Dermis blood vessel endothelial cell (primary cell): ENCODE measurements at regions not wholly inside any gene's neighbourhood (a gene's known extent, or its start where the extent isn't known, plus 50 kb on each side); places are given as distances from the start of the nearest gene placed in this dataset.
"Not testable (repeated sequence)": the region's sequence is repeated elsewhere in the genome, so short reads cannot be mapped to it uniquely, and the experiment has no call there.

Source experiments
- DNase-seq: peaks from one replicate; pipeline ENCODE4 v3.0.0; 2010

DNA sequence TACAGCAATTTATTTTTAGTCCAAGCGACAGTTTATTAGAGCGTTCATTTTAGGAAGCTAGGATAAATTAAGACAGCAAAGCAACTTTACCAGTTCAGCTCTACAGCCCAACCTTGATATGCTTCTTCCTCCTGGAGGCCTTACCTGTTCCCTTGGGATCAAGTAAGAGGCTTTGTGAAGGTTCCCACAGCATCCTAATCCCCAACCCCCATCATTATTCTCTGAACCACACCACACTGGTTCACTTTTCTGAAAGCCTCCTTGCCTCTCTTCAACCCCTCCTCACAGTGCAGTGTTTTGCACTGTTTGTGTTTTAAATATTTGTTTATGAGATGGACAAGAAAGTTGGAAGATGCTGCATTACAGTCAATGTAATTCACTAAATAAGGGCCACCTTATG lies 126.3 kb upstream of the CXADR start:
- DNase-seq = no peak

DNA sequence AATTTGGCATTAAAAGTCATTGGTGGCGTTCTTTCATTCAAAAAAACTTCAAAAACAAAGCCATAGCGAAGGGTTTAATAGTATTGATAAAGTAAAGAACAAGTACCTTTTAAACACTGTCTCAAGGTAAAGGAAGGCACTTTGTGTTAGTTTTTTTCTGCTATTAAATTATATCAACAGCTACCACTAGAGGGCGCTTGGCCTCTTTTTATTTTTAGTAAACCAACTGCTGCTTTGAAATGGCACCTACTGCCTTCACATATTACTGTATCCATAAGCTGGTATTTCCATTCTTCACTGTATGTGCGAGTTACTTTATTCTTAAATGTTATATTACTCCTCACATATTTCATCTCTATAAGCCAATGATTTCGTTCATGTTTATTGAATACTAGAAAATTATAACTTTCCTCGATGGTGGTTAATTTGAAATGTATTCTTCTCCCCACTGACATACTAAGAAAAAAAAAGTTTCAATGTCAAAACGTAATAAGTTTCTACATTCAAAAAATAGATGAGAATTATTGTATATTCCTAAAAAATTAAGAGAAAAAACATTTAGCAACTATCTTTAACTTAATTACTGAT lies 125.7 kb upstream of the CXADR start:
- peak; percentile 81 for DNase-seq

DNA sequence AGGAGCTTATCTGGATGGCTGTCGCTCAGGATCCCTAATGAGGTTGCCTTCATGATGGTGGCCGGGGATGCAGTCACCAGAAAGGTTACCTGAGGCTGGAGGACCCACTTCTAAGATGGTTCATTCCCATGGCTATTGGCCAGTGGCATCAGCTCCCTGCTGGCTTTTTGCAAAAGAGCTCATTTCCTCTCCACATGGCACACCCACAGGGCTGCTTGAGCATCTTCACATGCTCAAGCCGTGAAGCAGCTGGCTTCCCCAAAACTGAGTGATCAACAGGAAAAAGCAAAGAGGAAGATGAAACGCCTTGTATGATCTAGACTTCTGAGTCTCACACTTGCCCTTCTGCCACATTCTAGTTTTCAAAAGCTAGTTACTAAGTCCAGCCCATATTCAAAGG lies 124.6 kb upstream of the CXADR start:
- no peak for DNase-seq

GRCh38 chr21:17389311-17389710 lies 123.5 kb upstream of the CXADR start:
- no peak for DNase-seq

DNA sequence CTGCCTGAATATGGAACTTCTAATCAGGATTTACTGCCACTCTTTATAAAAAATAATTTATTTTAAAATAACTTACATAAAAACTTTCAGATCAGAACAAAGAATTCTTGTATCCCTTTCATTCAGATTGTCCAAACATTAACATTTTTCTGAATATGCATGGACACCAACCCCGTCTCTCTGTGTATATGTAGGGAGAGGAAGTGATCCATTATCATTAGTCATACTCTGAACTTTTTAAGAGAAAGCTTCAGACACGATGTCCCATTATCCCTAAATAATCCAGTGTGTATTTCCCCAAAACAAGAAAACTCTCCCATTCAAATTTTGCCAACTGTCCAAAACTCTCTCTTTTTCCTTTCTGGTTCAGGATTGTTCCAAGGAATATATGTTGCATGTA lies 122.3 kb upstream of the CXADR start:
- peak; percentile 14 for DNase-seq

DNA sequence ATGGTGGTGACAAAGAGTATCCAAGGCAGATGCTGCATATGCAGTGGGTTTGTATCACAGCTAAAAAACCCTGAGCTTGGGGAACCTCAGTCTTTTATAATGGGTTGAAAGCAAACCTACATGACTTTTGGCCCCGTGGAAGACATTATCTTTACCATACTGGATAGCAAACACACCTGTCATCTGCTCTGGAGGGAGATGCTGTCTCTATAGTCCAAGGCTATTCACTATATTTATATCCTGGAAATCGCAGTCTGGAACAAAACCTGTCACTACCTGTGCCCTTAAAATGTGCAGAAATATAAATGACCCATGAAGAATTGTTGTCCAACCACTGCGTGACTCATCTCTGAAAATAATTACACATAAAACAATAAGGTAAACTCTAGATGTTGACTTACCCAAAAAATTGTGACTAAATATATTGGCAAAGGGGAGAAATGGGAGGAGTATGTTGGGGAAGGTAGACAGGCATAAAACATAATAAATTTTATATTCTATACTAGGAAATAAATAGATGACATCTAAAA lies 121.0 kb upstream of the CXADR start:
- DNase-seq = no peak

DNA sequence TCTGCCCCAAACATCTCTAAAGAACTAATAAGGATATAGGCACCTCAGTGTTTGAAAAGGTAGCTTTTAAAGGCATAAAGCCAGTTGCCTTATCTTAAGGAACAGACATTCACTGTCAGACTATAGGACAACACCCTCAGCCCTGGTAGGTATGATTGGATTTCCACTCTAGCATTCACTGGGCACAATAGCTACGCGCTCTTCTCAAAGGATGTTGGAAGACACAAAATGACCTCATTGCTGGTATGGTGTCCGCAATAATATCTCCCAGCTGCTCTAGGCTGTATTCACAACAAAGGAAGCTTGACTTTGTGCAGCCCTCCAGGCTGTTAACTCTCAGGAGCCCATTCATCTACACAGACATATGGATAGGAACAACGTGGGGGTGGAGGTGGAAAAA lies 119.4 kb upstream of the CXADR start:
- no peak for DNase-seq

DNA sequence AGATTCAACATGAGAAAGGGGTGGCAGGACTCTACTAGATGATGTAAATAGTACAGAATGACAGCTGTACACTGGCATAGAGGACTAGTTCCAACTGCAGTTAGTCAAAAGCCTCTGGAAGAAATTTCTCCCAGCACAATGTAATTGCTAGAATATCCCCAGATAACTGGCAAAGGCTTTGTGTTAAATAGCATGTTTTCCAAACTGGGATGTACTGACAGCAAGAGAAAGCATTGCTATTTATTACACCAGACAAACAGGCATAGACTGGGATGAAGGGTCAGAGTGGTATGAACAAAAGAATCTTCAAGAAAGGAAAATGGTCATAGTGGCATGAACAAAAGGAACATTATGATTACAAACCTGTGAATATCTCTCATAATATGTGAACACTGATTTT lies 115.9 kb upstream of the CXADR start:
- DNase-seq = no peak

GRCh38 chr21:17397703-17398102 lies 115.1 kb upstream of the CXADR start:
- DNase-seq = no peak

GRCh38 chr21:17398954-17399353 lies 113.9 kb upstream of the CXADR start:
- DNase-seq = not testable (repeated sequence)

DNA sequence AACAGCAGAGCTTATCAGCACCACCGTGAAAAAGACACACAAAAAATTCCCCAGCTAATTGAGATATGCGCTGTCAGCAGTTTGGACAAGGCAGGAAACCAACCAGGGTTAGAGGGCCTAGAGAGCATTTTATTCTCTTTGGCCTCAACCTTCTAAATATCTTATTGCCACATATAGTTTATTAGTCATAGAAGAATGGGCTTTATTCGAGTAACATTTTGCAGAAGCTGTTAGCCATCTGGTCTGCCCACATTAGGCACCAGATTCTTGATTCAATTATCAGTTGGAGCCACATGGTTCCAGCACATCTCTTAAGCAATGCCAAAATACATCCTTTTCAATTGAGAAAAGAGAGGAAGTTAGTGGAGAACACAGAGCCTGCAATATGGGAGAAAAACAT lies 109.9 kb upstream of the CXADR start:
- no peak for DNase-seq

GRCh38 chr21:17406202-17406601 lies 106.6 kb upstream of the CXADR start:
- DNase-seq = no peak

- DNase-seq = no peak
Observed at GRCh38 chr21:17414766-17415165, 98.1 kb upstream of the CXADR start.

DNA sequence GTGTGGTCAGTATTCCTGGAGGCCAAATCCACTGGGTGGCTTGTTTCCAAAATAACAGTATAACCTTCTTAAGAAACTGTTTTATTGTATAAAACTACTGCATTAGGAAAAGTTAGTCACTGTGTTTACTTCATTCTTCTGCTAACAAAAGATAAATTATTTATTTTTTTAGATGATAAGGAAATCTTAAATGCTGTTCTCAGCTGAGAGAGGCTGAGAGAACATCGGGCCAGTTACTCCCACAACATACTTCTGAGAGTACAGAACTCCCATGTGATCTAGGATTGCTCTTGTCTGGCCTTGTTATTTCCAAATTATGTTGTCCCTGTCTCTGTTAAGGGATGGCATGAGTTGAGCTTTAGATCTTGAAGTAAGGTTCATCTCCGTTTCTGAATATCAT lies 96.7 kb upstream of the CXADR start:
- no peak for DNase-seq

GRCh38 chr21:17422931-17423330 lies 89.9 kb upstream of the CXADR start:
- DNase-seq = no peak

GRCh38 chr21:17427157-17427556 lies 85.7 kb upstream of the CXADR start:
- no peak for DNase-seq

GRCh38 chr21:17427831-17428483 lies 84.9 kb upstream of the CXADR start:
- DNase-seq = no peak

- no peak for DNase-seq
Observed at GRCh38 chr21:17428484-17428869, 84.4 kb upstream of the CXADR start.

GRCh38 chr21:17428980-17429379 lies 83.9 kb upstream of the CXADR start:
- no peak for DNase-seq

- DNase-seq = no peak
Observed at GRCh38 chr21:17429936-17430335, 82.9 kb upstream of the CXADR start.

DNA sequence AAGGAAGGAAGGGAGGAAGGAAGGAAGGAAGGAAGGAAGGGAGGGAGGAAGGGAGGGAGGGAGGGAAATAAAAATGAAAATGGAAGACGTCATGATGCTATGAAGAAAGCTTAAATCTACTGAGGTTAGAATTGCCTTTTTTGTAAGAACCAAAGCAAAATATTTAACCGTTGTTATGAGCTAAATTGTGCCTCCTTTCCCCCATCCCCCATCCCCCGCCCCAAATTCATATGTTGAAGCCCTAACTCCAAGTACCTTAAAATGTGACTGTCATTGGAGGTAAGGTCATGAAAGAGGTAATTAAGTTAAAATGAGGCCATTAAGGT lies 80.1 kb upstream of the CXADR start:
- DNase-seq = no peak

- no peak for DNase-seq
Observed at GRCh38 chr21:17433730-17434129, 79.1 kb upstream of the CXADR start.

GRCh38 chr21:17435565-17436543 lies 77.0 kb upstream of the CXADR start:
- peak; percentile 61 for DNase-seq

GRCh38 chr21:17436626-17437111 lies 76.2 kb upstream of the CXADR start:
- no peak for DNase-seq
